AG10803 (cell line): ENCODE measurements at regions not wholly inside any gene's neighbourhood (a gene's known extent, or its start where the extent isn't known, plus 50 kb on each side); places are given as distances from the start of the nearest gene placed in this dataset.

ENCODE experiments used
- DNase-seq: peaks from one replicate; pipeline ENCODE4 v3.0.0; 2010; ENCODE audit warnings: low read depth
- H3K4me3 ChIP-seq: 2 replicates; pipeline ENCODE4 v1.5.1; 2011; ENCODE audit warnings: mild to moderate bottlenecking, low read length, control low read depth
- CTCF ChIP-seq: conservative IDR thresholded peaks from 2 replicates; pipeline ENCODE4 v1.5.1; 2011; ENCODE audit warnings: mild to moderate bottlenecking, low read length, control low read depth, inconsistent platforms

DNA sequence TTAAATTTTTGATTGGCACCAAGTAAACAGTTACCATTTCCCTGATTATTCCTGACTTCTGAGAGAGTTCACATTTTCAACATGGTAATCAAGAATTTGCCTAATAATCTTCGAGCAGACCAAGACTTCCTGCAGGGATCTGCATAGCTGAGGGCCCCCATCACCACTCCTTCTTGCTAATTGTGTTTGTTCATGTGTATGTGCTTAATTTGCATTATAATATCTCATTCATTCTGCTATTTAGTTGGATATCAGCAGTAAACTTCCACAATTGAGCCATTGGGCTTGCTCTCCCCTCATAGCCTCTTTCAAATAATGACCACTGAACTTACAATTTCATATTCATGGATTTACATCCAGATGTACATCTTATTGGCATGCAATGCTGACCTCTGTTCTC is 292.5 kb downstream of the SPATA18 start:
- H3K4me3 ChIP-seq, result no peak overlapping the region
- no peak for TF ChIP-seq CTCF
- no peak for DNase-seq

- H3K4me3 ChIP-seq, result no peak overlapping the region
- no peak for DNase-seq
- TF ChIP-seq CTCF, result no peak
Observed at GRCh38 chr4:52350926-52351325, 299.8 kb downstream of the SPATA18 start.

DNA sequence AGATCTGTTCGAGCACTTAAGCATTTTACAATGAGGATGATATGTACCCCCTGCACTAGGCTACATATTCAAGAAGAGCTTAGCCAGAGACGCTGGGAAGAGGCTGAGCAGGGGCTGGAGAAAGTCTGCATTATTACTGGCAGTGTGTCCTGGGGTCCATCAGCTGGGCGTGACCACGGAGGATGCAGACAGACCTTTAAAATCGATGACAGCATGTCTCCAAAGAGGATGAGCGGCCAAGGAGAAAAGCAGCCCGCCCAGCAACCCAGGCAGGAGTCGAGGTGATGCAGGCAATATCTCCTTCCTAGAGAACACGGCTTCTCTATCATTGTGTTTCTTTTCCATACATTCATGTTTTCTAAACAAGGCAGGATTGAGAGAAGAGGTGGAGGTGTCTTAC is 300.7 kb downstream of the USP46 start:
- DNase-seq, result no peak
- no peak overlapping the region for H3K4me3 ChIP-seq
- no peak for TF ChIP-seq CTCF

GRCh38 chr4:52358883-52359321 is 300.2 kb downstream of the USP46 start:
- no peak overlapping the region for H3K4me3 ChIP-seq
- TF ChIP-seq CTCF, result no peak
- DNase-seq, result no peak

- TF ChIP-seq CTCF, result no peak
Observed at GRCh38 chr4:52366191-52366590, 292.9 kb downstream of the USP46 start.

GRCh38 chr4:52366621-52367020 is 292.5 kb downstream of the USP46 start:
- DNase-seq, result no peak

More at GRCh38 chr4:52366191-52366590, 292.9 kb downstream of the USP46 start:
- H3K4me3 ChIP-seq, result no peak overlapping the region
- DNase-seq, result no peak

More at GRCh38 chr4:52366621-52367020, 292.5 kb downstream of the USP46 start:
- no peak overlapping the region for H3K4me3 ChIP-seq
- TF ChIP-seq CTCF, result no peak
